B cell (primary cell): ENCODE measurements at regions not wholly inside any gene's neighbourhood (a gene's known extent, or its start where the extent isn't known, plus 50 kb on each side); places are given as distances from the start of the nearest gene placed in this dataset.

Source experiments
- ATAC-seq: fragments of 200-7000 bp; cut with Tn5 transposase; one replicate; pipeline ENCODE4 v1.10.0; 2021; ENCODE audit warnings: low read depth, mild to moderate bottlenecking, moderate number of reproducible peaks, moderate library complexity
- CTCF ChIA-PET: fragments of 350-600 bp; sonication (Branson Sonifier 250); formaldehyde crosslinking; loops from one replicate; lab custom pipeline; 2021; ENCODE audit warnings: antibody characterized with exemption, inconsistent platforms; lab: Charles Lee
- POLR2A ChIA-PET: fragments of 350-600 bp; sonication (Branson Sonifier 250); formaldehyde crosslinking; loops from one replicate; lab custom pipeline; 2021; ENCODE audit warnings: antibody characterized with exemption; lab: Charles Lee
- DNase-seq: peaks from one replicate; pipeline ENCODE4 v3.0.0; 2013
- H2AFZ ChIP-seq: 2 replicates; pipeline ENCODE4 v1.6.1; 2012; ENCODE audit warnings: mild to moderate bottlenecking, low read depth, low read length; ENCODE audit not compliant: insufficient read depth, poor library complexity, severe bottlenecking
- H3K27ac ChIP-seq, 2 donors: 1 replicate in 1 of 2; 2 replicates in 1 of 2; pipeline ENCODE4 v1.5.1; 2012 to 2013; ENCODE audit warnings: low read length in 2 of 2, mild to moderate bottlenecking in 2 of 2, moderate library complexity in 1 of 2
- H3K27me3 ChIP-seq, 4 experiments: fragments of 200-600 bp in 1 of 4; sonication (generic) in 1 of 4; replicated peaks in 1 of 4; 1 replicate in 2 of 4; 2 replicates in 2 of 4; pipeline versions ENCODE4 v1.6.1 to v1.7.0; 2013 to 2016; ENCODE audit warnings: low read length in 3 of 4, mild to moderate bottlenecking in 2 of 4, mixed read lengths in 1 of 4, moderate library complexity in 1 of 4; ENCODE audit not compliant: insufficient read depth in 4 of 4, control insufficient read depth in 3 of 4; ENCODE audit errors: control extremely low read depth in 1 of 4
- H3K36me3 ChIP-seq, 2 experiments: replicated peaks in 1 of 2; 1 replicate in 1 of 2; 2 replicates in 1 of 2; pipeline versions ENCODE4 v1.6.1 to v1.7.1; 2013; ENCODE audit warnings: low read length in 1 of 2; ENCODE audit not compliant: insufficient read depth in 2 of 2, control insufficient read depth in 1 of 2; ENCODE audit errors: control extremely low read depth in 1 of 2, extremely low read depth in 1 of 2
- H3K4me1 ChIP-seq, 2 donors: fragments of 200-600 bp in 1 of 2; sonication (generic) in 1 of 2; 1 replicate in 1 of 2; 2 replicates in 1 of 2; pipeline versions ENCODE4 v1.5.1 to v1.6.1; 2013 to 2017; ENCODE audit warnings: low read length in 2 of 2; ENCODE audit not compliant: control insufficient read depth in 2 of 2, insufficient read depth in 2 of 2
- H3K4me2 ChIP-seq: replicated peaks from 2 replicates; pipeline ENCODE3; 2012; ENCODE audit warnings: mild to moderate bottlenecking, low read depth, low read length; ENCODE audit not compliant: poor library complexity, severe bottlenecking
- H3K4me3 ChIP-seq, 5 experiments: fragments of 200-600 bp in 1 of 5; sonication (generic) in 1 of 5; 1 replicate in 3 of 5; 2 replicates in 2 of 5; pipeline versions ENCODE4 v1.5.1 to v1.7.0; 2011 to 2016; ENCODE audit warnings: low read length in 4 of 5, mild to moderate bottlenecking in 4 of 5, low read depth in 2 of 5, control low read depth in 1 of 5, moderate library complexity in 1 of 5; ENCODE audit not compliant: insufficient read depth in 1 of 5; ENCODE audit errors: control extremely low read depth in 1 of 5, extremely low read depth in 1 of 5
- H3K79me2 ChIP-seq: fragments of 200-600 bp; sonication (generic); one replicate; pipeline ENCODE4 v1.6.0; 2016; ENCODE audit warnings: low read length; ENCODE audit not compliant: control insufficient read depth, insufficient read depth
- H3K9ac ChIP-seq: fragments of 200-600 bp; sonication (generic); 2 replicates; pipeline ENCODE4 v1.6.1; 2017; ENCODE audit warnings: mild to moderate bottlenecking, low read length, moderate library complexity
- H3K9me3 ChIP-seq, 3 donors: one replicate each; pipeline versions ENCODE4 v1.6.1 to v1.7.1; 2013; ENCODE audit warnings: low read length in 2 of 3; ENCODE audit not compliant: control insufficient read depth in 2 of 3, insufficient read depth in 1 of 3; ENCODE audit errors: control extremely low read depth in 1 of 3
- H4K20me1 ChIP-seq: 2 replicates; pipeline ENCODE4 v1.6.0; 2012; ENCODE audit warnings: mild to moderate bottlenecking, low read length; ENCODE audit not compliant: insufficient read depth, control insufficient read depth, poor library complexity, severe bottlenecking
- H3K27ac Mint-ChIP-seq: one replicate; pipeline ENCODE4 v1.8.0; 2021; ENCODE audit warnings: mixed read lengths
- H3K27me3 Mint-ChIP-seq: one replicate; pipeline ENCODE4 v1.8.0; 2021; ENCODE audit warnings: mixed read lengths
- H3K4me1 Mint-ChIP-seq: one replicate; pipeline ENCODE4 v1.8.0; 2021; ENCODE audit warnings: mixed read lengths
- H3K4me3 Mint-ChIP-seq: one replicate; pipeline ENCODE4 v1.8.0; 2021; ENCODE audit warnings: mixed read lengths
- H3K9me3 Mint-ChIP-seq: one replicate; pipeline ENCODE4 v1.8.0; 2022; ENCODE audit warnings: mixed read lengths; ENCODE audit not compliant: insufficient read depth
- EZH2 ChIP-seq: IDR thresholded peaks from 2 replicates; pipeline ENCODE4 v1.6.1; 2012; ENCODE audit warnings: borderline replicate concordance, low read depth, mild to moderate bottlenecking, moderate library complexity, low read length; ENCODE audit not compliant: insufficient read depth, poor library complexity, severe bottlenecking
- WGBS: methylation state at CpG from one replicate; pipeline ENCODE4 v1.1.5; 2013; ENCODE audit warnings: missing lambda C conversion rate; ENCODE audit not compliant: insufficient coverage; 5-methylcytosine and 5-hydroxymethylcytosine counted together
- intact Hi-C: fragments of 100-400 bp; cut with micrococcal nuclease; formaldehyde crosslinking; loops from one replicate; pipeline ENCODE4 v1.10.0; 2022
- TF ChIP-seq, protein P1 (sequence below): fragments of 200-600 bp; IDR thresholded peaks from one replicate; pipeline ENCODE4 v1.8.0; 2022; ENCODE audit warnings: antibody characterized with exemption, mild to moderate bottlenecking

DNA sequence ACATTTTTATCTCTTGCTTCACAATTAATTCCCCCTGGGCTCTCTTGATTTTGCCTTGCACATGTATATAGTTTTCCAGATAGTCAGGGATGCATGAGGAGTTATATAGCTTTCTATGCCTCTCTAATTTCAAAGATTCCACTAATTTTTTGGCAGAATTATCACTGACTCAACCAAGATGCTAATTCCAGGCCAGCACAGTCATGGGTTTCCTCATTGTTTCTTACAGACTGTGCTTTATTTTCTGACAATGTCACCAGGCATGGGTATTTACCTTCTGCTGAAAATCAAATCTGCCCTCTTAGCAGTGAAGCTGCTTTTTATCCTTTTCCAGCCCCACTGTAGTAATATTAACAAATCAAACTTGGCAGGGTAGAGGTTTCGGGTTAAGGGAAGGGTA lies 1520.6 kb upstream of the CADM2 start:
- ATAC-seq (no peak), DNase-seq (no peak)
- H3K36me3 ChIP-seq: no peaks in the 10 kb centered on the region
- Mint-ChIP-seq H3K27me3 (no peaks in the 10 kb centered on the region), H3K4me3 (no peak overlapping the region), H3K4me1 (no peaks in the 10 kb centered on the region), H3K9me3 (peaks cover 2% of the 10 kb centered on the region), H3K27ac (no peak overlapping the region)
- H3K4me1 ChIP-seq: no peaks in the 10 kb centered on the region
- no peaks in the 10 kb centered on the region for H3K79me2 ChIP-seq
- no CpG with 5 or more reads among the region's 1 CpG for WGBS
- no peak overlapping the region for H3K9ac ChIP-seq
- no peaks in the 10 kb centered on the region for H3K9me3 ChIP-seq
- intact Hi-C loops: no loop called here
- H3K27me3 ChIP-seq: no peaks in the 10 kb centered on the region
- H3K27ac ChIP-seq: no peak overlapping the region
- no peak overlapping the region for H3K4me3 ChIP-seq
- ChIA-PET POLR2A (no interaction called here), CTCF (no interaction called here)
- H2AFZ ChIP-seq: no peak overlapping the region
- H4K20me1 ChIP-seq: no peaks in the 10 kb centered on the region
- H3K4me2 ChIP-seq: no peak overlapping the region
- TF ChIP-seq, protein P1, sequence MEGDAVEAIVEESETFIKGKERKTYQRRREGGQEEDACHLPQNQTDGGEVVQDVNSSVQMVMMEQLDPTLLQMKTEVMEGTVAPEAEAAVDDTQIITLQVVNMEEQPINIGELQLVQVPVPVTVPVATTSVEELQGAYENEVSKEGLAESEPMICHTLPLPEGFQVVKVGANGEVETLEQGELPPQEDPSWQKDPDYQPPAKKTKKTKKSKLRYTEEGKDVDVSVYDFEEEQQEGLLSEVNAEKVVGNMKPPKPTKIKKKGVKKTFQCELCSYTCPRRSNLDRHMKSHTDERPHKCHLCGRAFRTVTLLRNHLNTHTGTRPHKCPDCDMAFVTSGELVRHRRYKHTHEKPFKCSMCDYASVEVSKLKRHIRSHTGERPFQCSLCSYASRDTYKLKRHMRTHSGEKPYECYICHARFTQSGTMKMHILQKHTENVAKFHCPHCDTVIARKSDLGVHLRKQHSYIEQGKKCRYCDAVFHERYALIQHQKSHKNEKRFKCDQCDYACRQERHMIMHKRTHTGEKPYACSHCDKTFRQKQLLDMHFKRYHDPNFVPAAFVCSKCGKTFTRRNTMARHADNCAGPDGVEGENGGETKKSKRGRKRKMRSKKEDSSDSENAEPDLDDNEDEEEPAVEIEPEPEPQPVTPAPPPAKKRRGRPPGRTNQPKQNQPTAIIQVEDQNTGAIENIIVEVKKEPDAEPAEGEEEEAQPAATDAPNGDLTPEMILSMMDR: no peak
- TF ChIP-seq EZH2: no peak

DNA sequence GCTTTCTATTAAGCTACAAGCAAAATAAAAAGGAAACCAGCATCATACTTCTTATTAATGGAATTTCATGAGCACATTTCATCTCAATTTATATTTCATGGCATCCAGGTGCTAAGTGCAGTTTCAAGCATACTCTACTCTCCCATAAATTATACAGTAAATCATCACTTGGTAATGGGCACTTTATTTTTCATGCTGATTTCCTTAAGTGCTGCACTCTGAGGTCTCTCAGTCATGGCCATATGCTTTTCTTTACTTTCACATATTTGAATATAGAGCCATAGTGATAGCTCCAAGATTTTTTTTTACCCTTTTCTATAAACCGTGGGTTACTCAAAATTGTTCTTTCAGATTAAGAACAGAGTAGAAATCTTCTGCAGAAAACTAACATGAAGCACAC lies 1505.7 kb upstream of the CADM2 start:
- Histone ChIP-seq H4K20me1 (no peaks in the 10 kb centered on the region), H2AFZ (no peak overlapping the region), H3K9me3 (no peaks in the 10 kb centered on the region), H3K4me1 (no peaks in the 10 kb centered on the region), H3K9ac (no peak overlapping the region), H3K4me2 (no peak overlapping the region), H3K36me3 (no peaks in the 10 kb centered on the region), H3K4me3 (no peak overlapping the region), H3K27ac (no peak overlapping the region), H3K79me2 (no peaks in the 10 kb centered on the region), H3K27me3 (no peaks in the 10 kb centered on the region)
- DNase-seq (no peak), ATAC-seq (no peak)
- ChIA-PET CTCF (no interaction called here), POLR2A (no interaction called here)
- H3K9me3 Mint-ChIP-seq: peaks cover under 1% of the 10 kb centered on the region
- H3K4me1 Mint-ChIP-seq: no peaks in the 10 kb centered on the region
- TF ChIP-seq, protein P1: no peak
- no peak for TF ChIP-seq EZH2
- no peaks in the 10 kb centered on the region for H3K27me3 Mint-ChIP-seq
- no peak overlapping the region for H3K27ac Mint-ChIP-seq
- no peak overlapping the region for H3K4me3 Mint-ChIP-seq
- intact Hi-C loops: no loop called here
- WGBS: no CpG with 5 or more reads among the region's 1 CpG
